Glutamatergic neuron (in vitro differentiated cells): ENCODE measurements at regions not wholly inside any gene's neighbourhood (a gene's known extent, or its start where the extent isn't known, plus 50 kb on each side); places are given as distances from the start of the nearest gene placed in this dataset.

Source experiments
- DNase-seq: peaks from one replicate; pipeline ENCODE4 v3.0.0; 2022
- H3K27ac Mint-ChIP-seq: one replicate; pipeline ENCODE4 v1.8.0; 2020; ENCODE audit warnings: mild to moderate bottlenecking, mixed read lengths, inconsistent platforms; ENCODE audit not compliant: unreplicated experiment
- H3K27me3 Mint-ChIP-seq: one replicate; pipeline ENCODE4 v1.8.0; 2020; ENCODE audit warnings: mild to moderate bottlenecking, moderate library complexity, mixed read lengths, inconsistent platforms; ENCODE audit not compliant: unreplicated experiment
- H3K36me3 Mint-ChIP-seq: one replicate; pipeline ENCODE4 v1.8.0; 2020; ENCODE audit warnings: mild to moderate bottlenecking, mixed read lengths, inconsistent platforms; ENCODE audit not compliant: unreplicated experiment
- H3K4me1 Mint-ChIP-seq: one replicate; pipeline ENCODE4 v1.8.0; 2020; ENCODE audit warnings: mild to moderate bottlenecking, low read depth, mixed read lengths, inconsistent platforms; ENCODE audit not compliant: unreplicated experiment
- H3K4me3 Mint-ChIP-seq: one replicate; pipeline ENCODE4 v1.8.0; 2020; ENCODE audit warnings: mild to moderate bottlenecking, mixed read lengths, inconsistent platforms; ENCODE audit not compliant: unreplicated experiment
- H3K9me3 Mint-ChIP-seq: one replicate; pipeline ENCODE4 v1.8.0; 2020; ENCODE audit warnings: mild to moderate bottlenecking, moderate library complexity, mixed read lengths, inconsistent platforms; ENCODE audit not compliant: unreplicated experiment
- TF ChIP-seq, protein P1 (sequence below): fragments of 200-600 bp; sonication (generic); IDR thresholded peaks from one replicate; pipeline ENCODE4 v1.5.0; 2021; ENCODE audit not compliant: partially characterized antibody, unreplicated experiment

DNA sequence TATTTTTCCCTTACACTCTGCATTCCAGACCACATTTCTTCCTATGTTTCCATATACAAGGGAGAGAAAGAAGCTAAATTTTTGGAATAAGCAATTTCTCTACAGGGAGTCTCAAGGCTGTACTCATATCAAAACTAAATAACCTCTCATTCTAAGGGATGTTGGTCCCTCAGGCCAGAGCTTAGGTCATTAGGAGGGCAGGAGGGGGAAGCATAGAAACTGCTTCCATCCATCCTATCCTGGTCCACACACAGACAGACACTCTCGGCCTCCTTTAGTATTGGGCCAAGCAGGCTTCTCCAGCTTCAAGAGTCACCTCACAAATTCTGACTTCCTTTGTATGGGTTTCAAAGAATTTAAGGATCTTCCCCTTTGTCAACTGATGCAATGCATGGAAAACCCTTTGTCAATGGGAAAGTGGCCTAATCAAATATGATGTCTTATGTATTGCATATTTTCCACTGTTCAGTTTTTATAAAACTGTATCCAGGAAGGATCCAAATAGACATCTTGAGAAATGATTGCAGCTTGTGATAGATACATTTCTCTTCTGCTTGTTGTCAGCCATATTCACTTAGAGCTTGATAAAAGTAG is 140.7 kb upstream of the RARB start:
- no peak for DNase-seq
- Mint-ChIP-seq H3K4me3 (no peak overlapping the region), H3K27ac (no peak overlapping the region), H3K9me3 (no peaks in the 10 kb centered on the region), H3K27me3 (no peaks in the 10 kb centered on the region), H3K4me1 (no peaks in the 10 kb centered on the region), H3K36me3 (no peaks in the 10 kb centered on the region)
- TF ChIP-seq, protein P1, sequence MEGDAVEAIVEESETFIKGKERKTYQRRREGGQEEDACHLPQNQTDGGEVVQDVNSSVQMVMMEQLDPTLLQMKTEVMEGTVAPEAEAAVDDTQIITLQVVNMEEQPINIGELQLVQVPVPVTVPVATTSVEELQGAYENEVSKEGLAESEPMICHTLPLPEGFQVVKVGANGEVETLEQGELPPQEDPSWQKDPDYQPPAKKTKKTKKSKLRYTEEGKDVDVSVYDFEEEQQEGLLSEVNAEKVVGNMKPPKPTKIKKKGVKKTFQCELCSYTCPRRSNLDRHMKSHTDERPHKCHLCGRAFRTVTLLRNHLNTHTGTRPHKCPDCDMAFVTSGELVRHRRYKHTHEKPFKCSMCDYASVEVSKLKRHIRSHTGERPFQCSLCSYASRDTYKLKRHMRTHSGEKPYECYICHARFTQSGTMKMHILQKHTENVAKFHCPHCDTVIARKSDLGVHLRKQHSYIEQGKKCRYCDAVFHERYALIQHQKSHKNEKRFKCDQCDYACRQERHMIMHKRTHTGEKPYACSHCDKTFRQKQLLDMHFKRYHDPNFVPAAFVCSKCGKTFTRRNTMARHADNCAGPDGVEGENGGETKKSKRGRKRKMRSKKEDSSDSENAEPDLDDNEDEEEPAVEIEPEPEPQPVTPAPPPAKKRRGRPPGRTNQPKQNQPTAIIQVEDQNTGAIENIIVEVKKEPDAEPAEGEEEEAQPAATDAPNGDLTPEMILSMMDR, result no peak

DNA sequence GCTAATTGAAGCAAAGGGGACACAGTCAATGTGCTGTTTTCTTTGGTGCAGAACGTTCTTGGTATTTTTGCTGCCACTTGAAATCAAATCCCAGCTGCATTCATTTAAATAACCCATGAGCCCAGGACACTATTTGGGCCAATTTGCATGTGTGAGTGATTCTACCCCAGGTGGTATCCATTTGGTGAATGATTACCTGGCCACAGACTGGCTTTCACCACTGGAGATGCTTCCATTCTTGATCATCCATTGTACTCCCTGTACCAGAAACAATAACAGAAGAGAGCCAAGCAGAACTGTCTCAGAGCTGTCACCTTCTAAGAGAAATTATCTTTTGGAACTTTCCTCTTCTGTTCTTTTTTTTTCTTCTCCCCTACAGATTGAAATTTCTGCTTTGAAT is 139.7 kb upstream of the RARB start:
- no peak overlapping the region for H3K27ac Mint-ChIP-seq

DNA sequence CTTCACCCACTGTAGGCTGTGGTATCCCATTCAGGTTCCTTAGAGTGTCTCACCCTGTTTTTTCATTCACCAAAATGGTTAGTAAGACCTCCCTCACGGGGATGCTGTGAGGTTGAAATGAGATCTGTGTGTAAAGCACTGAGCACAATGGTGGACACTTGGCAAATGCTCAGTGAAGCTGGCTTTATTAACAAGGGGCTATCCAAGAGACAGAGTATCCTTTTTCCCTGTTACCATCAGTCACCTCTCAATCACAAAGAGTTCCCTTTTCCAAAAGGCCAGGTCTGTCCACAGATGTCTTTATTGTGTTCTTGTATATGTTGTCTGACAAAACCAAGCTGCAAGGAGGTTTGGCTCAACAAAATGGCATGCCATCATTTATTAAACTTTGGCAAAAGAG is 138.9 kb upstream of the RARB start:
- Mint-ChIP-seq H3K9me3 (no peaks in the 10 kb centered on the region), H3K4me1 (no peaks in the 10 kb centered on the region), H3K27ac (no peak overlapping the region), H3K4me3 (no peak overlapping the region), H3K27me3 (no peaks in the 10 kb centered on the region), H3K36me3 (no peaks in the 10 kb centered on the region)
- TF ChIP-seq, protein P1, result no peak
- no peak for DNase-seq

More for the DNA sequence above, 139.7 kb upstream of the RARB start:
- Mint-ChIP-seq H3K4me1 (no peaks in the 10 kb centered on the region), H3K9me3 (no peaks in the 10 kb centered on the region), H3K4me3 (no peak overlapping the region), H3K27me3 (no peaks in the 10 kb centered on the region), H3K36me3 (no peaks in the 10 kb centered on the region)
- no peak for DNase-seq
- TF ChIP-seq, protein P1, result no peak

DNA sequence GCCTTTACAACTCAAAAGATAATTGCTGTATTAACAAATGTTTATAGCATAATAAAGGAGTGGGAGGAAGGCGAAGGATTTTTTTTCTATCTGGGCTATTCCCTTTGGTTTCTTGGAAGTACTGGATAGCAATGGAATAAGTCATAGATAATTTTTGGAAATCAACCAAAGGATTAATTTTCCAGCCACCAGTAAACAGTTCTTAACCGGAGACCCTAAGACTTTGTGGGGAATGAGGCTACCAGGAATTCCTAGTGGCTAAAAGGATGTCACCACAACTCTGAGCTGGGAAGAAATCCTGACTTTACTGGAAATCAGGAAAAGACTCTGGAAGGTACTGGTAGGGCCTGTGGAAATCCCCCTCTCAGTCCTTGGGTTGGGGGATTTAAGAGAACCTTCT is 138.4 kb upstream of the RARB start:
- Mint-ChIP-seq H3K9me3 (no peaks in the 10 kb centered on the region), H3K4me3 (no peak overlapping the region), H3K36me3 (no peaks in the 10 kb centered on the region), H3K27ac (no peak overlapping the region), H3K27me3 (no peaks in the 10 kb centered on the region), H3K4me1 (no peaks in the 10 kb centered on the region)
- TF ChIP-seq, protein P1, result no peak
- DNase-seq, result no peak

DNA sequence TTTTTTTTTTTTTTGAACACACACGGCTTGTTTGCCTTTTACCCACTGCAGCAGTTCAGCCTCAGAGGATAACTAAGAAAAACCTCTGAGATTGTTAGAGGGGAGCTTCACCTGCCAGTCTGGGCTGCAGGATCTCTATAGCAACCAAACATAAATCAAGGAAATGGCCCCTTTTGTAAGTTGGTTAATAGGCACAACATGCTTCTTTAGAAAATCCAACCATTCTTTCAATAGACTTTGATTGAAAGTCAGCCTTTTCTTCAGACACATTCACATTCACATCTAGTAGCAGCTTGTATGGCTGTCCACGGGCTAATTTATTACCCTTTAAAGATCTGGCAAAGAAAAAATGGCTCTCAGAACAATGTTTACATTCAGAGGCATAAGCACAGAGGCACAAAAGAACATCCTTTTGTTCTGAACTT is 136.6 kb upstream of the RARB start:
- Mint-ChIP-seq H3K4me3 (no peak overlapping the region), H3K4me1 (no peaks in the 10 kb centered on the region), H3K27ac (no peak overlapping the region), H3K9me3 (no peaks in the 10 kb centered on the region), H3K36me3 (no peaks in the 10 kb centered on the region), H3K27me3 (no peaks in the 10 kb centered on the region)
- TF ChIP-seq, protein P1, result no peak
- no peak for DNase-seq
